ENCODE measurements at regions not wholly inside any gene's neighbourhood (a gene's known extent, or its start where the extent isn't known, plus 50 kb on each side); places are given as distances from the start of the nearest gene placed in this dataset.

DNA sequence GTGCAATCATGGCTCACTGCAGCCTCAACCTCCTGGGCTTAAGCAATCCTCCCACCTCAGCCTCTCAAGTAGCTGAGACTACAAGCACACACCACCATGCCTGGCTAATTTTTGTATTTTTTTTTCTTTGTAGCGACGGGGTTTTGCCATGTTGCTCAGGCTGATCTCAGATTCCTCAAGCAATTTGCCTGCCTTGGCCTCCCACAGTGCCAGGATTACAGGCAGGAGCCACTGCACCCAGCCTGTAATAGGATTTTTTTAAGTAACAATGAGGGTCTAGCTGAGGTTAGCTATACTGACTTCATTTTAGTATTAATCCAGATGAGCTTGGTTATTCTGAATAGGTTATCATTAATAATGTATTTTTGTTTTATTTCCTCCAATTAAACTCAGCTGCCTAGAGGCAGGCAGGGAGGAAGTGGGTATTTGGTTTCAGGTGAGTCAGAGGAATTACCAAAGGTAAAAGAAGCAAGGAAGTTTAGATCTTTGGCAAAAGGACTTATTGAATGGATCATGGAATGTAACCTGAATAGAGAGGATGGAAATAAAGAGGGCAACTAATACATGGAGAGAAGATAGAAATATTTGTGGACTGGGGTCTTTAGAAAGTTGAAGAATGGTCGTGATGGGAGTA is 1023.3 kb upstream of the TENM3 start:
- TF ChIP-seq, protein P1, sequence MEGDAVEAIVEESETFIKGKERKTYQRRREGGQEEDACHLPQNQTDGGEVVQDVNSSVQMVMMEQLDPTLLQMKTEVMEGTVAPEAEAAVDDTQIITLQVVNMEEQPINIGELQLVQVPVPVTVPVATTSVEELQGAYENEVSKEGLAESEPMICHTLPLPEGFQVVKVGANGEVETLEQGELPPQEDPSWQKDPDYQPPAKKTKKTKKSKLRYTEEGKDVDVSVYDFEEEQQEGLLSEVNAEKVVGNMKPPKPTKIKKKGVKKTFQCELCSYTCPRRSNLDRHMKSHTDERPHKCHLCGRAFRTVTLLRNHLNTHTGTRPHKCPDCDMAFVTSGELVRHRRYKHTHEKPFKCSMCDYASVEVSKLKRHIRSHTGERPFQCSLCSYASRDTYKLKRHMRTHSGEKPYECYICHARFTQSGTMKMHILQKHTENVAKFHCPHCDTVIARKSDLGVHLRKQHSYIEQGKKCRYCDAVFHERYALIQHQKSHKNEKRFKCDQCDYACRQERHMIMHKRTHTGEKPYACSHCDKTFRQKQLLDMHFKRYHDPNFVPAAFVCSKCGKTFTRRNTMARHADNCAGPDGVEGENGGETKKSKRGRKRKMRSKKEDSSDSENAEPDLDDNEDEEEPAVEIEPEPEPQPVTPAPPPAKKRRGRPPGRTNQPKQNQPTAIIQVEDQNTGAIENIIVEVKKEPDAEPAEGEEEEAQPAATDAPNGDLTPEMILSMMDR (IDR thresholded peaks at IDR 0.05): no peak
- no peak for TF ChIP-seq POLR2A (IDR thresholded peaks at IDR 0.05)
